ENCODE measurements at regions not wholly inside any gene's neighbourhood (a gene's known extent, or its start where the extent isn't known, plus 50 kb on each side); places are given as distances from the start of the nearest gene placed in this dataset.

DNA sequence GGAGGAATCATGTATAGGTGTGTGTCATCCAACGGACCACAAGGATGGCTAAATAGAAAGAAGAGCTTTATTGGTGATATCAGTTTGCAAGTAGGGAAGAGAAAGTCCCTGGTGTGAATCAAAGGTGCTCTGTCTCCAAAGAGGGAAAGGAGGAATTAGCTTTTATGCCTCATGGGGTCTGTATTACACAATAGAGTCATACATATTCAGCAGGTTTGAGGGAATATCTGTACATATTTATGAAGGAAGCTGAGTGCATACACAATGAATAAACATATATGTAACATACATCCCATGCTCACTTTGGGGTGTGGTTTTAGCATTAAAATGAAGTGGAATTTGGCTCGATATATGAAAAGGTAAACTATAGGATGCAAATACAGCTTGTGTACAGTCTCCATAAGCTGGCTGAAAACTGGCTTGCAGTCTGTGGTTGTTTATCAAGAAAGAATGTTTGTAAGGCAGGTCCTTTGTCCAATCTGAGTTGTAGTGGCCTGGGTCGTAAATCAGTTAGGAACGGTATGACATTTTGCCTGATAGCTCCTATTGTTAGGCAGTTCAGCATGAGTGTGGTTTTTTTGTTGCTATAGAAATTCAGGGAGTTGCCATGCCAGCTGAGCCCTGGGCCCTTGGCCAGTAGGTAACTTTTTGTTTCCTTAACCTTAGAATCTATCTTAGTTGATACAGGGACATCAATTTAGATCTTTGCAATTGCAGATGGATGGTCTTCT lies 198.0 kb upstream of the ZP4 start:
- ChIA-PET POLR2A (interaction anchor here (0.6 kb wide), 1 partner anchor 883 kb away, joined by 4 read pairs; no protein-coding TSS in a partner anchor), CTCF (interaction anchor here (0.6 to 0.7 kb wide), 2 partner anchors 307 to 628 kb away, joined by 4 read pairs; no protein-coding TSS in a partner anchor)
- H3K27me3 Mint-ChIP-seq = no peaks in the 10 kb centered on the region
- DNase-seq = no peak
- no peaks in the 10 kb centered on the region for H3K4me1 Mint-ChIP-seq
- intact Hi-C loops (cut with DNase I, micrococcal nuclease) = no loop called here
- peaks cover 8% of the 10 kb centered on the region for H3K9me3 Mint-ChIP-seq (ENCODE audit: low read depth)
- ATAC-seq = no peak
- no peak overlapping the region for H3K4me3 Mint-ChIP-seq
- H3K36me3 Mint-ChIP-seq (ENCODE audit: low read depth) = no peaks in the 10 kb centered on the region
- no peak overlapping the region for H3K27ac Mint-ChIP-seq

DNA sequence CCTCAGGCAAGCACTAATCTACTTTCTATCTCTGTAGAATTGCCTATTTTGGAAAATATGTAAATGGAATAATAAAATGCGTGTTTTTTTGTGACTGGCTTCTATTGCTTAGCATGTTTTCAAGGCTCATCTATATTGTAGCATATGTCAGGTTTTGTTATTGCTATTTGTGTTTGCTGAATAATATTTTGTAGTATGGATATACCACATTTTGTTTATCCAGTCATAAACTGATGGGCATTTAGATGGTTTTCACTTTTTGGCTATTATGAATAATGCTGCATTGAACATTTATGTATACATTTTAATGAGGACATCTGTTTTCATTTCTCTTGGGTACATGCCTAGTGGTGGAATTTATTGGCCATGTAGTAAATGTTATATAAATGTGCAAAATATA lies 183.3 kb upstream of the ZP4 start:
- H3K4me1 Mint-ChIP-seq = no peaks in the 10 kb centered on the region
- no peak overlapping the region for H3K27ac Mint-ChIP-seq
- intact Hi-C loops (cut with DNase I, micrococcal nuclease) = no loop called here
- ChIA-PET CTCF (no interaction called here), POLR2A (no interaction called here)
- no peaks in the 10 kb centered on the region for H3K27me3 Mint-ChIP-seq
- peaks cover 10% of the 10 kb centered on the region for H3K9me3 Mint-ChIP-seq (ENCODE audit: low read depth)
- DNase-seq (no peak), ATAC-seq (no peak)
- H3K4me3 Mint-ChIP-seq = no peak overlapping the region
- H3K36me3 Mint-ChIP-seq (ENCODE audit: low read depth) = no peaks in the 10 kb centered on the region

- Mint-ChIP-seq H3K4me1 (no peaks in the 10 kb centered on the region), H3K27me3 (no peaks in the 10 kb centered on the region), H3K36me3 (ENCODE audit: low read depth) (no peaks in the 10 kb centered on the region), H3K4me3 (no peak overlapping the region), H3K9me3 (ENCODE audit: low read depth) (peaks cover 6% of the 10 kb centered on the region), H3K27ac (no peak overlapping the region)
- CTCF ChIA-PET = no interaction called here
- intact Hi-C loops (cut with DNase I, micrococcal nuclease) = no loop called here
- POLR2A ChIA-PET = no interaction called here
- DNase-seq = no peak
- no peak for ATAC-seq
These were observed 180.3 kb upstream of the ZP4 start for GRCh38 chr1:238071061-238071460.

- no peaks in the 10 kb centered on the region for H3K4me1 Mint-ChIP-seq
- no peak for ATAC-seq
- H3K36me3 Mint-ChIP-seq (ENCODE audit: low read depth) = no peaks in the 10 kb centered on the region
- H3K27ac Mint-ChIP-seq = no peak overlapping the region
- no peaks in the 10 kb centered on the region for H3K27me3 Mint-ChIP-seq
- intact Hi-C loops (cut with DNase I, micrococcal nuclease) = no loop called here
- ChIA-PET POLR2A (no interaction called here), CTCF (no interaction called here)
- no peak for DNase-seq
- H3K4me3 Mint-ChIP-seq = no peak overlapping the region
- peaks cover 1% of the 10 kb centered on the region for H3K9me3 Mint-ChIP-seq (ENCODE audit: low read depth)
These were observed 172.7 kb upstream of the ZP4 start for GRCh38 chr1:238063454-238063853.

GRCh38 chr1:238061967-238062613 lies 171.4 kb upstream of the ZP4 start:
- intact Hi-C loops (cut with DNase I, micrococcal nuclease) = no loop called here
- no peak overlapping the region for H3K27ac Mint-ChIP-seq

DNA sequence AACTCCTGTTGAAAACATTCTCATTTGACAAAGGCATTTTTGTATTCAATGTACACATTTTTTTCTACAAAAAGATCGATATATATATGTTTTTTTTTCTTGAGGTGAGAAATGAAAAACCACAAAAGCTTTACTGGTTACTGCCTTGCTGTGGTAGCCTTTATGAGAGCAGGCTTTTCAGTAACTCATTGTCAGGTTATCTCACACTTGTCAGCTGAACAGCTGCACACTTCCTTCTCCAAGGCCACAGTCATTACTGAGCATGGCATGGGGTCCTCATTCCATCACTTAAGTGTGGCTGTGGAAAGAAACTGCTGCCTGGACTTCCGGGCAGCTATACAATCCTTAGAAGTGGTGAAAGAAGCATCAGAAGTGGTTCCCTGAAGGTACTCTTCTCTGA lies 169.3 kb upstream of the ZP4 start:
- DNase-seq (no peak), ATAC-seq (no peak)
- ChIA-PET CTCF (no interaction called here), POLR2A (no interaction called here)
- H3K27ac Mint-ChIP-seq = no peak overlapping the region
- intact Hi-C loops (cut with DNase I, micrococcal nuclease) = no loop called here
- no peak overlapping the region for H3K4me3 Mint-ChIP-seq
- H3K9me3 Mint-ChIP-seq (ENCODE audit: low read depth) = peaks cover 10% of the 10 kb centered on the region
- H3K27me3 Mint-ChIP-seq = no peaks in the 10 kb centered on the region
- H3K36me3 Mint-ChIP-seq (ENCODE audit: low read depth) = no peaks in the 10 kb centered on the region
- H3K4me1 Mint-ChIP-seq = no peaks in the 10 kb centered on the region

More at GRCh38 chr1:238061967-238062613, 171.4 kb upstream of the ZP4 start:
- DNase-seq (no peak), ATAC-seq (no peak)
- Mint-ChIP-seq H3K9me3 (ENCODE audit: low read depth) (peaks cover 4% of the 10 kb centered on the region), H3K4me3 (no peak overlapping the region), H3K4me1 (no peaks in the 10 kb centered on the region), H3K27me3 (no peaks in the 10 kb centered on the region), H3K36me3 (ENCODE audit: low read depth) (no peaks in the 10 kb centered on the region)
- ChIA-PET POLR2A (no interaction called here), CTCF (interaction anchor here (1.4 kb wide), 1 partner anchor 9 kb away, joined by 3 read pairs; no protein-coding TSS in a partner anchor)

DNA sequence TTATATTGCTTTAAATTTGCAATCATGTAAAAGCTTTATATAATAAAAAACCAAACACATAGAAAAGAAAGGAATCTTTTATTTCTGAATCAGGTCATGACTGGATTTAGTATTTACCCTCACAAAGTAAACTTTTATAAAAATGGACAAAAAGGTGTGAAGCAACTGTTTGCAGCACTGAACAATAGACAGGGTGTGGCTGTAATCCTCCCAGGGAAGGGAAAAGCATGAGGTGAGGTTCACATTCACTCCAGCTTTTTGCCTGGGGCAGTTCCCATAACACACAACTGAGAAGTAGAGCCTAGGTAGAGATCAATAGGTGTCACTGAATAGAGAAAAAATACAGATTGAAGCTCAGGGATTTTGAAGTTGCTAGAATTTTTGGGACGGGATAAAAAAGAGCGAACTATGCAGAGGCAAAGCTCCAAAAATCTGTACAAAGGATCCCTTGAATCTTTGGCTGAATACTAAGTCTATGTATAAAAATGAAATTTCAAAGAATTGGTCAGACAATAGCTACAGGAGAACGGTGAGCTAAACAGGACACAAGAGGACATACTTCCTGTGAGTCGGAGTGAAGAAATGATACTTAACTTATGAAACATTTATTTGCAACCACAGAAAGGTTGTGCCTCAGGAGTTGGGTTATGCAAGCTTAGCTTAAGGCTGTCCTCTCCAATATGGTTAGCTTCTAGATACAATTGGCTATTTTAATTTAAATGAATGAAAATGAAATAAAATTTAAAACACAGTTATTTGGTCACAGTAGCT lies 162.0 kb upstream of the ZP4 start:
- no peaks in the 10 kb centered on the region for H3K36me3 Mint-ChIP-seq (ENCODE audit: low read depth)
- no peak for ATAC-seq
- no peak overlapping the region for H3K27ac Mint-ChIP-seq
- H3K4me3 Mint-ChIP-seq = no peak overlapping the region
- ChIA-PET CTCF (interaction anchor here (1.0 kb wide), 1 partner anchor 9 kb away, joined by 3 read pairs; no protein-coding TSS in a partner anchor), POLR2A (no interaction called here)
- peaks cover 9% of the 10 kb centered on the region for H3K9me3 Mint-ChIP-seq (ENCODE audit: low read depth)
- DNase-seq = no peak
- no peaks in the 10 kb centered on the region for H3K27me3 Mint-ChIP-seq
- no peaks in the 10 kb centered on the region for H3K4me1 Mint-ChIP-seq
- intact Hi-C loops (cut with DNase I, micrococcal nuclease) = no loop called here

DNA sequence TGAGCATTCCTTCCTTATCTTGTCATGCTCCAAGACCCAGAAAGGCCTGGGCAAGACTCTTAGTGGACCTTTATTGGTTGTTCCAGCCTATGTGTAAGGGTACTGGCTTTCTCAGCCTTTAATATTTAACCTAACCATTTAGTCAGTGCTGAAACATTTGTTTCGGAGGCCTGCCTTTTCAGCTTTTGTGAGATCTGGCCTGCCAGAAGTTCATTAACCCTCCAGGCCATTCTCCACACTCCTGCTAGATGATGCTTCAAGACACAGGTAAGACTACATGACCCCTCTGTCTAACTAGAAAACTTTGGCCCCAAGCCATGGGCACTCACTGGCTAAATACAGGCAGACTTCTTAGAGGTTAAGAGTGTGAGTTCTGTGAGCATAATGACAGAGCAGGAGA lies 138.4 kb upstream of the ZP4 start:
- ATAC-seq = no peak
- no peak for DNase-seq
- H3K27ac Mint-ChIP-seq = no peak overlapping the region
- ChIA-PET POLR2A (no interaction called here), CTCF (no interaction called here)
- H3K4me1 Mint-ChIP-seq = no peaks in the 10 kb centered on the region
- intact Hi-C loops (cut with DNase I, micrococcal nuclease) = no loop called here
- H3K4me3 Mint-ChIP-seq = no peak overlapping the region
- H3K9me3 Mint-ChIP-seq (ENCODE audit: low read depth) = peaks cover 16% of the 10 kb centered on the region
- no peaks in the 10 kb centered on the region for H3K27me3 Mint-ChIP-seq
- H3K36me3 Mint-ChIP-seq (ENCODE audit: low read depth) = no peaks in the 10 kb centered on the region

- CTCF ChIA-PET = no interaction called here
- H3K4me1 Mint-ChIP-seq = no peaks in the 10 kb centered on the region
- no peak for ATAC-seq
These were observed 136.6 kb upstream of the ZP4 start for GRCh38 chr1:238027366-238027765.

GRCh38 chr1:238023137-238023536 lies 132.4 kb upstream of the ZP4 start:
- ChIA-PET POLR2A (no interaction called here), CTCF (no interaction called here)
- no peak overlapping the region for H3K27ac Mint-ChIP-seq
- H3K4me3 Mint-ChIP-seq = no peak overlapping the region
- no peaks in the 10 kb centered on the region for H3K27me3 Mint-ChIP-seq
- H3K36me3 Mint-ChIP-seq (ENCODE audit: low read depth) = no peaks in the 10 kb centered on the region
- intact Hi-C loops (cut with DNase I, micrococcal nuclease) = no loop called here
- no peaks in the 10 kb centered on the region for H3K4me1 Mint-ChIP-seq
- no peak for ATAC-seq
- H3K9me3 Mint-ChIP-seq (ENCODE audit: low read depth) = peaks cover 14% of the 10 kb centered on the region
- no peak for DNase-seq

More at GRCh38 chr1:238027366-238027765, 136.6 kb upstream of the ZP4 start:
- Mint-ChIP-seq H3K4me3 (no peak overlapping the region), H3K9me3 (ENCODE audit: low read depth) (peaks cover 10% of the 10 kb centered on the region), H3K27ac (no peak overlapping the region), H3K27me3 (no peaks in the 10 kb centered on the region), H3K36me3 (ENCODE audit: low read depth) (no peaks in the 10 kb centered on the region)
- POLR2A ChIA-PET = no interaction called here
- intact Hi-C loops (cut with DNase I, micrococcal nuclease) = no loop called here
- DNase-seq = no peak

GRCh38 chr1:238018214-238018613 lies 127.5 kb upstream of the ZP4 start:
- H3K36me3 Mint-ChIP-seq (ENCODE audit: low read depth) = no peaks in the 10 kb centered on the region
- POLR2A ChIA-PET = no interaction called here
- no peak overlapping the region for H3K4me3 Mint-ChIP-seq
- DNase-seq = no peak
- CTCF ChIA-PET = interaction anchor here (0.5 kb wide), 1 partner anchor 163 kb away, joined by 3 read pairs; no protein-coding TSS in a partner anchor
- intact Hi-C loops (cut with DNase I, micrococcal nuclease) = no loop called here
- H3K4me1 Mint-ChIP-seq = no peaks in the 10 kb centered on the region
- H3K27me3 Mint-ChIP-seq = no peaks in the 10 kb centered on the region
- no peak overlapping the region for H3K27ac Mint-ChIP-seq
- H3K9me3 Mint-ChIP-seq (ENCODE audit: low read depth) = peaks cover 16% of the 10 kb centered on the region
- ATAC-seq = no peak

DNA sequence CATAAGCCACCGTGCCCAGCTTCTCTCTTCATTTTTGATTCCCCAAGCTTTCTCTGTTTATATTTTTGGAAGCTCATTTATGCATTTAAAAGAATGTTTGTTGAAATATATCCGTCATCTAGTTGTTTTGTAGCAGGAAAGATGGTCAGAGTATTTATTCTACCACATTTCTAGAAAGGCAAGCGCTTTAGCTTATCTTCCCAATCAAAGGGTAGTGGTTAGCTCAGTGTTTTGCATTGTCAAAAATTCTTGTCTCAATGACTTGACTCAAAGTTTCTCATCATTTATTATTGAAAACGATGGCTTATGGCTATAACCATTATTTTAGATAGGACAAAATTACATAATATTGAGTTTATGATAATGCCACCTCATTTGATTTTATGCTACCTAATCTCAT lies 116.1 kb upstream of the ZP4 start:
- no peak overlapping the region for H3K27ac Mint-ChIP-seq
- no peak for ATAC-seq
- H3K36me3 Mint-ChIP-seq (ENCODE audit: low read depth) = no peaks in the 10 kb centered on the region
- no peak overlapping the region for H3K4me3 Mint-ChIP-seq
- no peaks in the 10 kb centered on the region for H3K4me1 Mint-ChIP-seq
- H3K27me3 Mint-ChIP-seq = no peaks in the 10 kb centered on the region
- intact Hi-C loops (cut with DNase I, micrococcal nuclease) = no loop called here
- H3K9me3 Mint-ChIP-seq (ENCODE audit: low read depth) = no peaks in the 10 kb centered on the region
- CTCF ChIA-PET = no interaction called here
- POLR2A ChIA-PET = no interaction called here
- no peak for DNase-seq
